B cell (primary cell): ENCODE measurements at regions not wholly inside any gene's neighbourhood (a gene's known extent, or its start where the extent isn't known, plus 50 kb on each side); places are given as distances from the start of the nearest gene placed in this dataset.

ENCODE experiments used
- ATAC-seq: fragments of 200-7000 bp; cut with Tn5 transposase; one replicate; pipeline ENCODE4 v1.10.0; 2021; ENCODE audit warnings: low read depth, mild to moderate bottlenecking, moderate number of reproducible peaks, moderate library complexity
- CTCF ChIA-PET: fragments of 350-600 bp; sonication (Branson Sonifier 250); formaldehyde crosslinking; loops from one replicate; lab custom pipeline; 2021; ENCODE audit warnings: antibody characterized with exemption, inconsistent platforms; lab: Charles Lee
- POLR2A ChIA-PET: fragments of 350-600 bp; sonication (Branson Sonifier 250); formaldehyde crosslinking; loops from one replicate; lab custom pipeline; 2021; ENCODE audit warnings: antibody characterized with exemption; lab: Charles Lee
- DNase-seq: peaks from one replicate; pipeline ENCODE4 v3.0.0; 2013
- H2AFZ ChIP-seq: 2 replicates; pipeline ENCODE4 v1.6.1; 2012; ENCODE audit warnings: mild to moderate bottlenecking, low read depth, low read length; ENCODE audit not compliant: insufficient read depth, poor library complexity, severe bottlenecking
- H3K27ac ChIP-seq, 2 donors: 1 replicate in 1 of 2; 2 replicates in 1 of 2; pipeline ENCODE4 v1.5.1; 2012 to 2013; ENCODE audit warnings: low read length in 2 of 2, mild to moderate bottlenecking in 2 of 2, moderate library complexity in 1 of 2
- H3K27me3 ChIP-seq, 4 experiments: fragments of 200-600 bp in 1 of 4; sonication (generic) in 1 of 4; replicated peaks in 1 of 4; 1 replicate in 2 of 4; 2 replicates in 2 of 4; pipeline versions ENCODE4 v1.6.1 to v1.7.0; 2013 to 2016; ENCODE audit warnings: low read length in 3 of 4, mild to moderate bottlenecking in 2 of 4, mixed read lengths in 1 of 4, moderate library complexity in 1 of 4; ENCODE audit not compliant: insufficient read depth in 4 of 4, control insufficient read depth in 3 of 4; ENCODE audit errors: control extremely low read depth in 1 of 4
- H3K36me3 ChIP-seq, 2 experiments: replicated peaks in 1 of 2; 1 replicate in 1 of 2; 2 replicates in 1 of 2; pipeline versions ENCODE4 v1.6.1 to v1.7.1; 2013; ENCODE audit warnings: low read length in 1 of 2; ENCODE audit not compliant: insufficient read depth in 2 of 2, control insufficient read depth in 1 of 2; ENCODE audit errors: control extremely low read depth in 1 of 2, extremely low read depth in 1 of 2
- H3K4me1 ChIP-seq, 2 donors: fragments of 200-600 bp in 1 of 2; sonication (generic) in 1 of 2; 1 replicate in 1 of 2; 2 replicates in 1 of 2; pipeline versions ENCODE4 v1.5.1 to v1.6.1; 2013 to 2017; ENCODE audit warnings: low read length in 2 of 2; ENCODE audit not compliant: control insufficient read depth in 2 of 2, insufficient read depth in 2 of 2
- H3K4me2 ChIP-seq: replicated peaks from 2 replicates; pipeline ENCODE3; 2012; ENCODE audit warnings: mild to moderate bottlenecking, low read depth, low read length; ENCODE audit not compliant: poor library complexity, severe bottlenecking
- H3K4me3 ChIP-seq, 5 experiments: fragments of 200-600 bp in 1 of 5; sonication (generic) in 1 of 5; 1 replicate in 3 of 5; 2 replicates in 2 of 5; pipeline versions ENCODE4 v1.5.1 to v1.7.0; 2011 to 2016; ENCODE audit warnings: low read length in 4 of 5, mild to moderate bottlenecking in 4 of 5, low read depth in 2 of 5, control low read depth in 1 of 5, moderate library complexity in 1 of 5; ENCODE audit not compliant: insufficient read depth in 1 of 5; ENCODE audit errors: control extremely low read depth in 1 of 5, extremely low read depth in 1 of 5
- H3K79me2 ChIP-seq: fragments of 200-600 bp; sonication (generic); one replicate; pipeline ENCODE4 v1.6.0; 2016; ENCODE audit warnings: low read length; ENCODE audit not compliant: control insufficient read depth, insufficient read depth
- H3K9ac ChIP-seq: fragments of 200-600 bp; sonication (generic); 2 replicates; pipeline ENCODE4 v1.6.1; 2017; ENCODE audit warnings: mild to moderate bottlenecking, low read length, moderate library complexity
- H3K9me3 ChIP-seq, 3 donors: one replicate each; pipeline versions ENCODE4 v1.6.1 to v1.7.1; 2013; ENCODE audit warnings: low read length in 2 of 3; ENCODE audit not compliant: control insufficient read depth in 2 of 3, insufficient read depth in 1 of 3; ENCODE audit errors: control extremely low read depth in 1 of 3
- H4K20me1 ChIP-seq: 2 replicates; pipeline ENCODE4 v1.6.0; 2012; ENCODE audit warnings: mild to moderate bottlenecking, low read length; ENCODE audit not compliant: insufficient read depth, control insufficient read depth, poor library complexity, severe bottlenecking
- H3K27ac Mint-ChIP-seq: one replicate; pipeline ENCODE4 v1.8.0; 2021; ENCODE audit warnings: mixed read lengths
- H3K27me3 Mint-ChIP-seq: one replicate; pipeline ENCODE4 v1.8.0; 2021; ENCODE audit warnings: mixed read lengths
- H3K4me1 Mint-ChIP-seq: one replicate; pipeline ENCODE4 v1.8.0; 2021; ENCODE audit warnings: mixed read lengths
- H3K4me3 Mint-ChIP-seq: one replicate; pipeline ENCODE4 v1.8.0; 2021; ENCODE audit warnings: mixed read lengths
- H3K9me3 Mint-ChIP-seq: one replicate; pipeline ENCODE4 v1.8.0; 2022; ENCODE audit warnings: mixed read lengths; ENCODE audit not compliant: insufficient read depth
- CTCF ChIP-seq: fragments of 200-600 bp; IDR thresholded peaks from one replicate; pipeline ENCODE4 v1.8.0; 2022; ENCODE audit warnings: antibody characterized with exemption, mild to moderate bottlenecking
- EZH2 ChIP-seq: IDR thresholded peaks from 2 replicates; pipeline ENCODE4 v1.6.1; 2012; ENCODE audit warnings: borderline replicate concordance, low read depth, mild to moderate bottlenecking, moderate library complexity, low read length; ENCODE audit not compliant: insufficient read depth, poor library complexity, severe bottlenecking
- WGBS: methylation state at CpG from one replicate; pipeline ENCODE4 v1.1.5; 2013; ENCODE audit warnings: missing lambda C conversion rate; ENCODE audit not compliant: insufficient coverage; 5-methylcytosine and 5-hydroxymethylcytosine counted together
- intact Hi-C: fragments of 100-400 bp; cut with micrococcal nuclease; formaldehyde crosslinking; loops from one replicate; pipeline ENCODE4 v1.10.0; 2022

DNA sequence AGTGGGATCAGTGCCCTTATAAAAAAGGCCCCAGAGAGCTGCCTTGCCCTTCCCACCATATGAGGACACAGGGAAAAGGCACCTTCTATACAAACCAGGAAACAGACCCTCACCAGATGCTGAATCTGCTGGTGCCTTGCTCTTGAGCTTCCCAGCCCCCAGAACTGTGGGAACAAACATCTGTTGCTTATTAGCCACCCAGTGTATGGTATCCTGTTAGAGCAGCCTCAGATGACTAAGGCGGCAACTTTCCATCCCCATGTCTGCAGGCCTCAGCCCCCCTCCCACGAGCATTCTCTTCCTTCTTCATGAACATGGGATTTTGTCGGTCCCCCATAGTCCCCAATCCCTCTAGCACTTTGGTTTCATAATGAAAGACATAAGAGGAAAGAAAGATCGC lies 202.5 kb upstream of the GAS1 start:
- TF ChIP-seq EZH2 (no peak), CTCF (no peak)
- intact Hi-C loops: no loop called here
- H3K9me3 ChIP-seq: peaks cover 0 to 16% (median 0%) of the 10 kb centered on the region in 3 donors
- Mint-ChIP-seq H3K27me3 (peaks cover 39% of the 10 kb centered on the region), H3K4me1 (no peaks in the 10 kb centered on the region), H3K4me3 (no peak overlapping the region), H3K27ac (no peak overlapping the region), H3K9me3 (no peaks in the 10 kb centered on the region)
- H3K4me1 ChIP-seq: no peaks in the 10 kb centered on the region
- ChIA-PET POLR2A (no interaction called here), CTCF (no interaction called here)
- H3K4me3 ChIP-seq: no peak overlapping the region
- H3K27me3 ChIP-seq: peaks cover 0 to 12% (median 5%) of the 10 kb centered on the region in 4 experiments
- no peaks in the 10 kb centered on the region for H3K36me3 ChIP-seq
- H3K27ac ChIP-seq: no peak overlapping the region
- no peak for DNase-seq
- H3K79me2 ChIP-seq: no peaks in the 10 kb centered on the region
- WGBS: 100% methylated on average over 2 of the region's 4 CpGs
- H2AFZ ChIP-seq: no peak overlapping the region
- H3K4me2 ChIP-seq: no peak overlapping the region
- H4K20me1 ChIP-seq: no peaks in the 10 kb centered on the region
- H3K9ac ChIP-seq: no peak overlapping the region
- no peak for ATAC-seq

- WGBS: 77% methylated on average over 3 of the region's 8 CpGs
- DNase-seq (no peak), ATAC-seq (no peak)
- Histone ChIP-seq H3K79me2 (no peaks in the 10 kb centered on the region), H2AFZ (no peak overlapping the region), H3K4me2 (no peak overlapping the region), H4K20me1 (no peaks in the 10 kb centered on the region), H3K4me1 (no peaks in the 10 kb centered on the region), H3K36me3 (no peaks in the 10 kb centered on the region), H3K27me3 (peaks cover 0 to 12% (median 5%) of the 10 kb centered on the region in 4 experiments), H3K9ac (no peak overlapping the region), H3K9me3 (peaks cover 0 to 16% (median 0%) of the 10 kb centered on the region in 3 donors), H3K4me3 (no peak overlapping the region), H3K27ac (no peak overlapping the region)
- POLR2A ChIA-PET: no interaction called here
- H3K27ac Mint-ChIP-seq: no peak overlapping the region
- intact Hi-C loops: no loop called here
- no peaks in the 10 kb centered on the region for H3K4me1 Mint-ChIP-seq
- H3K27me3 Mint-ChIP-seq: peaks cover 26% of the 10 kb centered on the region
- CTCF ChIA-PET: no interaction called here
- TF ChIP-seq EZH2 (no peak), CTCF (no peak)
- H3K4me3 Mint-ChIP-seq: no peak overlapping the region
- H3K9me3 Mint-ChIP-seq: no peaks in the 10 kb centered on the region
Observed at GRCh38 chr9:87152256-87152655, 204.9 kb upstream of the GAS1 start.
